Keratinocyte (primary cell): ENCODE measurements at regions not wholly inside any gene's neighbourhood (a gene's known extent, or its start where the extent isn't known, plus 50 kb on each side); places are given as distances from the start of the nearest gene placed in this dataset.

ENCODE experiments used
- DNase-seq: peaks from one replicate; pipeline ENCODE4 v3.0.0-alpha.2; 2011; ENCODE audit warnings: low read depth, missing footprints, low spot score
- FAIRE-seq: peaks from 2 replicates; lab custom pipeline; 2011; peaks lifted over from hg19 to GRCh38; lab: Jason Lieb, UNC
- H2AFZ ChIP-seq: 2 replicates; pipeline ENCODE4 v1.6.0; 2012; ENCODE audit warnings: low read length, control low read depth, inconsistent platforms; ENCODE audit not compliant: control insufficient read depth
- H3K27ac ChIP-seq: 2 replicates; pipeline ENCODE4 v1.5.1; 2011; ENCODE audit warnings: low read length; ENCODE audit not compliant: control insufficient read depth, insufficient read depth
- H3K27me3 ChIP-seq: 3 replicates; pipeline ENCODE4 v1.6.0; 2011; ENCODE audit warnings: low read length; ENCODE audit not compliant: control insufficient read depth, insufficient read depth; ENCODE audit errors: extremely low read depth
- H3K36me3 ChIP-seq, 2 experiments: 2 replicates in 1 of 2; 3 replicates in 1 of 2; pipeline ENCODE4 v1.5.1; 2011; ENCODE audit warnings: low read length in 2 of 2, mild to moderate bottlenecking in 1 of 2; ENCODE audit not compliant: control insufficient read depth in 2 of 2, insufficient read depth in 2 of 2; ENCODE audit errors: extremely low read depth in 1 of 2
- H3K4me1 ChIP-seq: 3 replicates; pipeline ENCODE4 v1.5.1; 2011; ENCODE audit warnings: low read length; ENCODE audit not compliant: control insufficient read depth, insufficient read depth; ENCODE audit errors: extremely low read depth
- H3K4me2 ChIP-seq: 3 replicates; pipeline ENCODE4 v1.6.0; 2011; ENCODE audit warnings: low read depth, low read length; ENCODE audit not compliant: control insufficient read depth, insufficient read depth; ENCODE audit errors: extremely low read depth
- H3K4me3 ChIP-seq, 3 experiments: fragments of 200-600 bp in 1 of 3; sonication (generic) in 1 of 3; 2 replicates in 2 of 3; 3 replicates in 1 of 3; pipeline ENCODE4 v1.5.1; 2011 to 2016; ENCODE audit warnings: low read length in 3 of 3, mild to moderate bottlenecking in 3 of 3, control low read depth in 2 of 3, inconsistent platforms in 1 of 3, low read depth in 1 of 3, mixed read lengths in 1 of 3, mixed run types in 1 of 3, moderate library complexity in 1 of 3; ENCODE audit not compliant: control insufficient read depth in 2 of 3, insufficient read depth in 2 of 3; ENCODE audit errors: extremely low read depth in 1 of 3
- H3K79me2 ChIP-seq: 2 replicates; pipeline ENCODE4 v1.6.0; 2012; ENCODE audit warnings: low read length; ENCODE audit not compliant: control insufficient read depth, insufficient read depth
- H3K9ac ChIP-seq: 3 replicates; pipeline ENCODE4 v1.6.0; 2011; ENCODE audit warnings: low read length; ENCODE audit not compliant: control insufficient read depth, insufficient read depth; ENCODE audit errors: extremely low read depth
- H3K9me1 ChIP-seq: 3 replicates; pipeline ENCODE4 v1.6.0; 2011; ENCODE audit warnings: low read length; ENCODE audit not compliant: control insufficient read depth, insufficient read depth; ENCODE audit errors: extremely low read depth
- H3K9me3 ChIP-seq: 2 replicates; pipeline ENCODE4 v1.5.1; 2012; ENCODE audit warnings: low read depth, low read length; ENCODE audit not compliant: control insufficient read depth
- H4K20me1 ChIP-seq: 3 replicates; pipeline ENCODE4 v1.6.0; 2011; ENCODE audit warnings: low read length; ENCODE audit not compliant: control insufficient read depth, insufficient read depth; ENCODE audit errors: extremely low read depth
- CTCF ChIP-seq, 3 experiments: IDR thresholded peaks in 1 of 3; conservative IDR thresholded peaks in 1 of 3; optimal IDR thresholded peaks in 1 of 3; 2 replicates in 2 of 3; 3 replicates in 1 of 3; pipeline versions ENCODE3 to v1.5.1; 2011; ENCODE audit warnings: low read length in 3 of 3, mild to moderate bottlenecking in 3 of 3, moderate library complexity in 2 of 3, control low read depth in 1 of 3, inconsistent platforms in 1 of 3; ENCODE audit not compliant: insufficient read depth in 2 of 3; ENCODE audit errors: extremely low read depth in 1 of 3
- EZH2 ChIP-seq: IDR thresholded peaks from one replicate; pipeline ENCODE4 v1.6.1; 2012; ENCODE audit warnings: inconsistent platforms, mild to moderate bottlenecking, low read length, moderate library complexity
- dilution Hi-C: fragments of 300-500 bp; cut with MboI; formaldehyde crosslinking; loops from one replicate; pipeline ENCODE4 v1.7.0; 2020; ENCODE audit warnings: low sequenced_read_pairs; ENCODE audit not compliant: extremely low pct_ligation_motif_present

DNA sequence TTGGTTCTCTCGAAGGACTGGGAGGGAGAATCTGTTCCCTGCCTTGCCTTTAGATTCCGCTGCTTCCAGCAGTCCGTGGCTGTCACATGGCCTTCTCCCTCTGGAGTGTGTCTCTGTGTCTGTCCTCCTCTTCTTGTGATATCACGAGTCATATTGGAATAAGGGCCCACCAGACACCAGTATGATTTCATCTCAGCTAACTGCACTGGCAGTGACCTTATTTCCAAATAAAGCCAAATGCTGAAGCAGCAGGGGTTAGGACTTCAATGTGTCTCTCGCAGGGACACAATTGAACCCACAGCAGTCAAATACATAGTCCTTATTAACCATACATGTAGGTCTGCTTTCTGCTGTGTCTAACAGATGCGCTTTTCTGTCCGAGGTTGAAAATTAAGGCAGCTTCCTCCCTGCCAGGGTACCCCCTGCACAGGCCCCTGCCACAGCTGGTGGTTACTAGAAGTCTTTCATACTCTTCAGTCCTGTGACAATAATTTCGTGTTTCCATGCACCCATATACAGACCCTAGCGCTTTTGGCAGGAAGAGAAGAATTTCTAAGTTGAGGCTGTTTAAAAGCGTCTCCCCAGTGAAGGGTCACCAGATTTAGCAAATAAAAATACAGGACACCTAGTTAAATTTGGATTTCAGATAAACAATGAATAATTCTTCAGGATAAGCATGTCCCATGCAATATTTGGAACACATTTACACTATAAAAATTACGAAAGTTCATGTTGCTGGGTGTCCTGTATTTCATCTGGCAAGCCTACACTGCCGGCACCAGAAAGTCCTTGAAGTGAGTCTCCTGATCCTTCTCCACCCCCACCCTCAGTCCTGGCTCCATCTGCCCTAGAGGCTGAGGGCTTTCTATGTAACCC lies 182.1 kb downstream of the ETS2 start:
- no peaks in the 10 kb centered on the region for H3K9me3 ChIP-seq
- DNase-seq (no peak), FAIRE-seq (no peak)
- H3K4me2 ChIP-seq, result no peak overlapping the region
- no peaks in the 10 kb centered on the region for H3K9me1 ChIP-seq
- H3K9ac ChIP-seq, result no peak overlapping the region
- H2AFZ ChIP-seq, result no peak overlapping the region
- peaks cover 47% of the 10 kb centered on the region for H3K4me1 ChIP-seq
- no peaks in the 10 kb centered on the region for H3K27me3 ChIP-seq
- no peak for TF ChIP-seq CTCF (optimal IDR thresholded peaks at IDR 0.05 in 1 of 3, IDR thresholded peaks at IDR 0.05 in 1 of 3, conservative IDR thresholded peaks at IDR 0.05 in 1 of 3; ENCODE audit: extremely low read depth in 1 of 3, insufficient read depth in 2 of 3, low read length in 3 of 3)
- no peak for TF ChIP-seq EZH2
- no peaks in the 10 kb centered on the region for H4K20me1 ChIP-seq
- H3K27ac ChIP-seq, result no peak overlapping the region
- no peaks in the 10 kb centered on the region for H3K36me3 ChIP-seq
- no peaks in the 10 kb centered on the region for H3K79me2 ChIP-seq
- dilution Hi-C loops, result no loop called here
- no peak overlapping the region for H3K4me3 ChIP-seq

- Histone ChIP-seq H3K36me3 (no peaks in the 10 kb centered on the region), H3K4me3 (no peak overlapping the region), H2AFZ (no peak overlapping the region), H3K9me3 (no peaks in the 10 kb centered on the region), H3K27me3 (no peaks in the 10 kb centered on the region), H4K20me1 (no peaks in the 10 kb centered on the region), H3K9me1 (no peaks in the 10 kb centered on the region), H3K27ac (no peak overlapping the region), H3K9ac (no peak overlapping the region), H3K79me2 (no peaks in the 10 kb centered on the region), H3K4me2 (no peak overlapping the region), H3K4me1 (peaks cover 40% of the 10 kb centered on the region)
- dilution Hi-C loops, result no loop called here
- no peak for DNase-seq
- TF ChIP-seq CTCF (optimal IDR thresholded peaks at IDR 0.05 in 1 of 3, IDR thresholded peaks at IDR 0.05 in 1 of 3, conservative IDR thresholded peaks at IDR 0.05 in 1 of 3; ENCODE audit: extremely low read depth in 1 of 3, insufficient read depth in 2 of 3, low read length in 3 of 3), result no peak
- TF ChIP-seq EZH2, result no peak
- no peak for FAIRE-seq
Observed at GRCh38 chr21:38986806-38987632, 181.3 kb downstream of the ETS2 start.
